ENCODE measurements at regions not wholly inside any gene's neighbourhood (a gene's known extent, or its start where the extent isn't known, plus 50 kb on each side); places are given as distances from the start of the nearest gene placed in this dataset.

- TF ChIP-seq POLR2A (IDR thresholded peaks at IDR 0.05) (no peak), CTCF (IDR thresholded peaks at IDR 0.05) (no peak)
Observed at GRCh38 chr14:106268013-106268727, 741.8 kb downstream of the TMEM121 start.
